Liver (tissue), 8 donors: ENCODE measurements at regions not wholly inside any gene's neighbourhood (a gene's known extent, or its start where the extent isn't known, plus 50 kb on each side); places are given as distances from the start of the nearest gene placed in this dataset.

Experiments used
- DNase-seq: peaks from one replicate; pipeline ENCODE4 v3.0.0-alpha.2; 2017; ENCODE audit warnings: low spot score
- H3K27ac ChIP-seq, 2 donors: one replicate each; pipeline ENCODE4 v1.7.0; 2013; ENCODE audit warnings: inconsistent platforms in 2 of 2, low read length in 2 of 2, control low read depth in 1 of 2, low read depth in 1 of 2, mild to moderate bottlenecking in 1 of 2
- H3K27me3 ChIP-seq, 4 donors: one replicate each; pipeline versions ENCODE4 v1.6.1 to v1.7.0; 2013; ENCODE audit warnings: low read length in 3 of 4, inconsistent platforms in 1 of 4, mild to moderate bottlenecking in 1 of 4, moderate library complexity in 1 of 4; ENCODE audit not compliant: control insufficient read depth in 4 of 4, insufficient read depth in 4 of 4
- H3K36me3 ChIP-seq, 4 donors: one replicate each; pipeline versions ENCODE4 v1.6.1 to v1.7.0; 2013; ENCODE audit warnings: low read length in 3 of 4, mild to moderate bottlenecking in 3 of 4, low read depth in 1 of 4, moderate library complexity in 1 of 4; ENCODE audit not compliant: control insufficient read depth in 4 of 4, insufficient read depth in 3 of 4
- H3K4me1 ChIP-seq, 4 donors: one replicate each; pipeline versions ENCODE4 v1.6.1 to v1.7.0; 2013; ENCODE audit warnings: low read length in 3 of 4, mild to moderate bottlenecking in 3 of 4, moderate library complexity in 1 of 4; ENCODE audit not compliant: control insufficient read depth in 4 of 4, insufficient read depth in 4 of 4
- H3K4me3 ChIP-seq, 3 donors: one replicate each; pipeline versions ENCODE4 v1.6.1 to v1.7.0; 2013; ENCODE audit warnings: low read length in 3 of 3, control low read depth in 1 of 3, low read depth in 1 of 3, mild to moderate bottlenecking in 1 of 3
- H3K9ac ChIP-seq, 2 donors: one replicate each; pipeline ENCODE4 v1.7.0; 2013; ENCODE audit warnings: low read length in 2 of 2, mild to moderate bottlenecking in 2 of 2, moderate library complexity in 2 of 2, control low read depth in 1 of 2, low read depth in 1 of 2
- H3K9me3 ChIP-seq, 4 donors: one replicate each; pipeline versions ENCODE4 v1.6.1 to v1.7.0; 2013; ENCODE audit warnings: low read length in 3 of 4; ENCODE audit not compliant: control insufficient read depth in 4 of 4
- EGR1 ChIP-seq, 2 donors: IDR thresholded peaks; 2 replicates each; pipeline ENCODE4 v1.6.1; 2016 to 2018; ENCODE audit warnings: antibody characterized with exemption in 2 of 2, low read depth in 2 of 2
- FOXA1 ChIP-seq: IDR thresholded peaks from 2 replicates; pipeline ENCODE4 v1.6.1; 2016; ENCODE audit warnings: antibody characterized with exemption
- FOXA2 ChIP-seq: IDR thresholded peaks from 2 replicates; pipeline ENCODE4 v1.6.1; 2016; ENCODE audit warnings: antibody characterized with exemption
- HNF4A ChIP-seq, 2 donors: conservative IDR thresholded peaks; 2 replicates each; pipeline ENCODE4 v1.6.1; 2016; ENCODE audit warnings: antibody characterized with exemption in 2 of 2, mild to moderate bottlenecking in 2 of 2
- HNF4G ChIP-seq: IDR thresholded peaks from 2 replicates; pipeline ENCODE4 v1.6.1; 2016; ENCODE audit warnings: antibody characterized with exemption
- JUND ChIP-seq, 2 donors: IDR thresholded peaks; 2 replicates each; pipeline ENCODE4 v1.6.1; 2016; ENCODE audit warnings: antibody characterized with exemption in 2 of 2
- NR2F2 ChIP-seq: IDR thresholded peaks from 2 replicates; pipeline ENCODE4 v1.6.1; 2016; ENCODE audit warnings: antibody characterized with exemption
- RAD21 ChIP-seq, 2 donors: IDR thresholded peaks; 2 replicates each; pipeline ENCODE4 v1.6.1; 2016; ENCODE audit warnings: antibody characterized with exemption in 2 of 2, mild to moderate bottlenecking in 2 of 2
- REST ChIP-seq: IDR thresholded peaks from 2 replicates; pipeline ENCODE4 v1.6.1; 2016; ENCODE audit warnings: antibody characterized with exemption, mild to moderate bottlenecking
- RXRA ChIP-seq, 2 donors: IDR thresholded peaks; 2 replicates each; pipeline ENCODE4 v1.6.1; 2017 to 2018; ENCODE audit warnings: antibody characterized with exemption in 2 of 2, mild to moderate bottlenecking in 1 of 2
- SP1 ChIP-seq: IDR thresholded peaks from 2 replicates; pipeline ENCODE4 v1.6.1; 2018; ENCODE audit warnings: antibody characterized with exemption, mild to moderate bottlenecking
- TAF1 ChIP-seq: conservative IDR thresholded peaks from 2 replicates; pipeline ENCODE4 v1.6.1; 2016; ENCODE audit warnings: antibody characterized with exemption, mild to moderate bottlenecking
- YY1 ChIP-seq: IDR thresholded peaks from 2 replicates; pipeline ENCODE4 v1.6.1; 2016; ENCODE audit warnings: antibody characterized with exemption, mild to moderate bottlenecking
- WGBS: extraction: QIAGEN DNeasy Blood & Tissue Kit; methylation state at CpG from one replicate; pipeline ENCODE4 v1.1.7; 2013; 5-methylcytosine and 5-hydroxymethylcytosine counted together
- TF ChIP-seq, protein P1 (sequence below): IDR thresholded peaks from 2 replicates; pipeline ENCODE4 v1.6.1; 2016; ENCODE audit warnings: antibody characterized with exemption
- TF ChIP-seq, protein P2 (sequence below): IDR thresholded peaks from 2 replicates; pipeline ENCODE4 v1.6.1; 2016; ENCODE audit warnings: antibody characterized with exemption
- TF ChIP-seq, protein P3 (sequence below): fragments of 150-350 bp; IDR thresholded peaks from 2 replicates; pipeline ENCODE4 v1.5.1; 2017; ENCODE audit warnings: improper control_type of control experiment, low read depth, low read length; ENCODE audit not compliant: missing input control
- TF ChIP-seq, protein P4 (sequence below): IDR thresholded peaks from 2 replicates; pipeline ENCODE4 v1.6.1; 2016; ENCODE audit warnings: antibody characterized with exemption
- donor health status: healthy.
- donor health status: healthy.
- donor health status: healthy.
- donor health status: healthy.
- donor health status: healthy.

DNA sequence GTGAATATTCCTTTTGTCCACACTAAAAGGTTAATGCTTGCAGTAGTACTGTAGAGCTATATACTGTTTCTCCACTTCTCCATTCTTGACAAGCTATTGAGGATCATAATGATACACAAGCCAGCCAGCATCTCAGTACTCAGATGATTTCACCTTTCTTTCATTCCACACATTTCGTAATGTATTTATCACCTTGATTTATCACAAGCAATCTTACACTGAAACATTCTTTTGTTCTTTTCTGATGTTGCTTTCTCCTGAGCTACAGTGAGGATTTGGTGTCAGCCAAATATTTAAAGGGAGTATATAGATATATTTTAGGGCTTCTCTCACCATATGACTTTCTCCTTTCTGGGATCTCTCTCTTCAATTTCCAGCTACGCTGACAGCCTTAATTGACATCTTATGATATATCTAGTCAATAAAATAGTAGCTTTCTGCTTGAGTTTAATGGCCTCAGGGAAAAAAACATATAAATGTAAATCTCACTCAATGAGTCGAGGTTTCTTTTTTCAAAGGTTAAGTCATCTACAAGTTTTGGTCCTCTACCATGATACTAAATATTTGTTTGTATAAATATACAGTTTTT, 1327.0 kb downstream of the NSUN3 start:
- Histone ChIP-seq H3K36me3 (no peaks in the 10 kb centered on the region), H3K4me3 (no peak overlapping the region), H3K27ac (no peak overlapping the region), H3K9ac (no peak overlapping the region), H3K4me1 (no peaks in the 10 kb centered on the region), H3K9me3 (no peaks in the 10 kb centered on the region), H3K27me3 (no peaks in the 10 kb centered on the region)
- TF ChIP-seq TAF1 (no peak), RAD21 (IDR thresholded peaks at IDR 0.05) (no peak), JUND (IDR thresholded peaks at IDR 0.05) (no peak), YY1 (no peak), HNF4G (no peak), FOXA2 (no peak), REST (no peak), NR2F2 (no peak), SP1 (no peak), FOXA1 (no peak), EGR1 (IDR thresholded peaks at IDR 0.05; ENCODE audit: low read depth in 2 of 2) (no peak), RXRA (IDR thresholded peaks at IDR 0.05) (no peak), HNF4A (conservative IDR thresholded peaks at IDR 0.05) (no peak)
- TF ChIP-seq, protein P1, sequence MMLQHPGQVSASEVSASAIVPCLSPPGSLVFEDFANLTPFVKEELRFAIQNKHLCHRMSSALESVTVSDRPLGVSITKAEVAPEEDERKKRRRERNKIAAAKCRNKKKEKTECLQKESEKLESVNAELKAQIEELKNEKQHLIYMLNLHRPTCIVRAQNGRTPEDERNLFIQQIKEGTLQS: no peak
- TF ChIP-seq, protein P2, sequence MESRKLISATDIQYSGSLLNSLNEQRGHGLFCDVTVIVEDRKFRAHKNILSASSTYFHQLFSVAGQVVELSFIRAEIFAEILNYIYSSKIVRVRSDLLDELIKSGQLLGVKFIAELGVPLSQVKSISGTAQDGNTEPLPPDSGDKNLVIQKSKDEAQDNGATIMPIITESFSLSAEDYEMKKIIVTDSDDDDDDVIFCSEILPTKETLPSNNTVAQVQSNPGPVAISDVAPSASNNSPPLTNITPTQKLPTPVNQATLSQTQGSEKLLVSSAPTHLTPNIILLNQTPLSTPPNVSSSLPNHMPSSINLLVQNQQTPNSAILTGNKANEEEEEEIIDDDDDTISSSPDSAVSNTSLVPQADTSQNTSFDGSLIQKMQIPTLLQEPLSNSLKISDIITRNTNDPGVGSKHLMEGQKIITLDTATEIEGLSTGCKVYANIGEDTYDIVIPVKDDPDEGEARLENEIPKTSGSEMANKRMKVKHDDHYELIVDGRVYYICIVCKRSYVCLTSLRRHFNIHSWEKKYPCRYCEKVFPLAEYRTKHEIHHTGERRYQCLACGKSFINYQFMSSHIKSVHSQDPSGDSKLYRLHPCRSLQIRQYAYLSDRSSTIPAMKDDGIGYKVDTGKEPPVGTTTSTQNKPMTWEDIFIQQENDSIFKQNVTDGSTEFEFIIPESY: no peak
- TF ChIP-seq, protein P3, sequence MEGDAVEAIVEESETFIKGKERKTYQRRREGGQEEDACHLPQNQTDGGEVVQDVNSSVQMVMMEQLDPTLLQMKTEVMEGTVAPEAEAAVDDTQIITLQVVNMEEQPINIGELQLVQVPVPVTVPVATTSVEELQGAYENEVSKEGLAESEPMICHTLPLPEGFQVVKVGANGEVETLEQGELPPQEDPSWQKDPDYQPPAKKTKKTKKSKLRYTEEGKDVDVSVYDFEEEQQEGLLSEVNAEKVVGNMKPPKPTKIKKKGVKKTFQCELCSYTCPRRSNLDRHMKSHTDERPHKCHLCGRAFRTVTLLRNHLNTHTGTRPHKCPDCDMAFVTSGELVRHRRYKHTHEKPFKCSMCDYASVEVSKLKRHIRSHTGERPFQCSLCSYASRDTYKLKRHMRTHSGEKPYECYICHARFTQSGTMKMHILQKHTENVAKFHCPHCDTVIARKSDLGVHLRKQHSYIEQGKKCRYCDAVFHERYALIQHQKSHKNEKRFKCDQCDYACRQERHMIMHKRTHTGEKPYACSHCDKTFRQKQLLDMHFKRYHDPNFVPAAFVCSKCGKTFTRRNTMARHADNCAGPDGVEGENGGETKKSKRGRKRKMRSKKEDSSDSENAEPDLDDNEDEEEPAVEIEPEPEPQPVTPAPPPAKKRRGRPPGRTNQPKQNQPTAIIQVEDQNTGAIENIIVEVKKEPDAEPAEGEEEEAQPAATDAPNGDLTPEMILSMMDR: no peak
- TF ChIP-seq, protein P4, sequence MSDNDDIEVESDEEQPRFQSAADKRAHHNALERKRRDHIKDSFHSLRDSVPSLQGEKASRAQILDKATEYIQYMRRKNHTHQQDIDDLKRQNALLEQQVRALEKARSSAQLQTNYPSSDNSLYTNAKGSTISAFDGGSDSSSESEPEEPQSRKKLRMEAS: no peak
- DNase-seq: no peak
- WGBS: 80% methylated on average over 3 of the region's 3 CpGs

GRCh38 chr3:95394286-95394685, 1331.4 kb downstream of the NSUN3 start:
- Histone ChIP-seq H3K4me3 (no peak overlapping the region), H3K27me3 (no peaks in the 10 kb centered on the region), H3K27ac (no peak overlapping the region), H3K9ac (no peak overlapping the region), H3K4me1 (no peaks in the 10 kb centered on the region), H3K36me3 (no peaks in the 10 kb centered on the region), H3K9me3 (no peaks in the 10 kb centered on the region)
- WGBS: 74% methylated on average over 2 of the region's 2 CpGs
- TF ChIP-seq YY1 (no peak), RXRA (IDR thresholded peaks at IDR 0.05) (no peak)
- TF ChIP-seq, protein P1: no peak
- no peak for DNase-seq
